ENCODE measurements at regions not wholly inside any gene's neighbourhood (a gene's known extent, or its start where the extent isn't known, plus 50 kb on each side); places are given as distances from the start of the nearest gene placed in this dataset.
A peak's percentile ranks its signal among the peaks of the same experiment; 100 is the strongest.

DNA sequence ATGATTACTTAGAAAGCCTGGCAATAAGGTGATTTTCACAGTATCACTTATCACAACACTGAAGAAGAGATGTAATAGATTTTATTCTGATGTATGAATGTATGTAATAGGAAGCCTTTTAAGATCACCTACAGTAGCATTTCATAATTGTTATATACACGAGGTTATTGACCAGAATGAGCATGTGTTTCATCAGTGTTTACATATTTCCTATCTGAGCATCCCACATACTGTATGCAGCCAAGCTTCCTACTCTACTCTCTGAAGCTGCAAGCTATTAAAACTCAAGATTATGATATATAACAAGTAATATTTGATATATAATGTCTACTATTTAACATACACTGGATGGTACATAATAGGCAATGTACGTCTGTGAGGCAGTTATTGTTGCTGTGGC is 190.9 kb upstream of the S100G start:
- H3K27ac Mint-ChIP-seq, result no peak overlapping the region
- H3K4me1 Mint-ChIP-seq (ENCODE audit: low read depth), result no peaks in the 10 kb centered on the region
- H3K4me3 Mint-ChIP-seq, result no peak overlapping the region
- DNase-seq, result no peak
- no peaks in the 10 kb centered on the region for H3K9me3 Mint-ChIP-seq
- H3K27me3 Mint-ChIP-seq (ENCODE audit: low read depth), result no peaks in the 10 kb centered on the region
- CTCF ChIA-PET, result no interaction called here
- intact Hi-C loops (cut with micrococcal nuclease), result no loop called here
- H3K36me3 Mint-ChIP-seq (ENCODE audit: low read depth), result no peaks in the 10 kb centered on the region

DNA sequence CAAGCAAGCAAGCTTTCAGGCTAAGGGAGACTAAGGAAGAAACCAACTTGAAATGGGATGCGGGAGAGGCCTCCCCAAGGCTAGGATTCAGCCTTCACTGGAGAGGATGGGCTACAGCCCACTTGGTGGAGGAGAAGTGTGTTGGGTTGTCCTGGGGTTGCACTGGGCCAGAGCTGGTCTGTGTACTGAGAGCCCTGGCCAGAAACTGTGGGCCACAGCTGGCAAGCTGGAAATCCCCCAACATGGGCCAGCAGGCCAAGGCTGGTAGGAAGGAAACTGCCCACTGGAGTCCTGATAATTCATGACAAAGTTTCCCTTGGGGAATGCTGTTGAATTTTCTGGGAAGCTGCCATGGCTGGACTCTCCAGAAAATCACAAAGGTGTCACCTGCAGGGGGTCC is 188.0 kb upstream of the S100G start:
- intact Hi-C loops (cut with micrococcal nuclease), result no loop called here
- CTCF ChIA-PET, result interaction anchor here (0.7 kb wide), 1 partner anchor 17 kb away, joined by 3 read pairs; no protein-coding TSS in a partner anchor
- H3K9me3 Mint-ChIP-seq, result no peaks in the 10 kb centered on the region
- H3K4me3 Mint-ChIP-seq, result no peak overlapping the region
- H3K36me3 Mint-ChIP-seq (ENCODE audit: low read depth), result no peaks in the 10 kb centered on the region
- no peak overlapping the region for H3K27ac Mint-ChIP-seq
- no peak for DNase-seq
- H3K4me1 Mint-ChIP-seq (ENCODE audit: low read depth), result no peaks in the 10 kb centered on the region
- no peaks in the 10 kb centered on the region for H3K27me3 Mint-ChIP-seq (ENCODE audit: low read depth)

DNA sequence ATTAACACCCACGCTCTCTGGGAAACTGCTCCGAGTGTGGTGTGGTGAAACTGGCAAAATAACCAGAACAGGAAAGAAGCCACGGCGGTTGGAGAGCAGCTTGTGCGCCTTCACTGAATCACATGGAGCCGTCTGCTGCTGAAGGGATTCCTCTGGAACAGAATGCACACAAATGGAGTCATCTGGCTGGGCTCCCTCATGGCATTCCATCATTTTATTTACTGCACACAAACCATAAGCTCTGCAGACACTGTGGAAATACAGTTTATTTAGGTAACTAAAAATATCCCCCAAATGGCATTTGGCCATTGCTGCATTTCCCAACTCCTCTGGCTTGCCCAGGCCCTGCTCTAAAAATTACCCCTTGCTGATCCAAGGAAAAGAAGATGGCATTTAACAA is 187.0 kb upstream of the S100G start:
- intact Hi-C loops (cut with micrococcal nuclease), result no loop called here
- CTCF ChIA-PET, result no interaction called here
- no peak overlapping the region for H3K4me3 Mint-ChIP-seq
- H3K27ac Mint-ChIP-seq, result no peak overlapping the region
- H3K27me3 Mint-ChIP-seq (ENCODE audit: low read depth), result no peaks in the 10 kb centered on the region
- no peaks in the 10 kb centered on the region for H3K36me3 Mint-ChIP-seq (ENCODE audit: low read depth)
- no peaks in the 10 kb centered on the region for H3K4me1 Mint-ChIP-seq (ENCODE audit: low read depth)
- DNase-seq, result no peak
- H3K9me3 Mint-ChIP-seq, result no peaks in the 10 kb centered on the region

DNA sequence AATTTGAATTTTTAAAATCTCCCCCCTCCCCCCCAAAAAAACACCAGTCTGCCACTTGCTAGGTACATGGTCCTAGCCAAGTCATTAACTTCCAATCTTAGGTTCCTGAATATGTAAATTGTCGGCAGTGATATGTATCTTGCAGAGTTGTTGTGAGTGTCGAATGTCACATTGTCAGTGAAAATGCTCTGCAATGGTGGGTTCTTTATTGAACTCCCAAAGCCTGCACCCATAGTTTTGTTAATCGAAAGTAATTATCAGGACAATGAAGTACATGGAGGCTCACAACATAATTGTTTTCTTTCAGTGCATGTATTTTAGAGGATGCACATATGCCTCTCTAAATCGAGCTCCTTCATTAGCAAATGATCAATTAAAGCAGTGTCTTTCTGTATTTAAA is 185.6 kb upstream of the S100G start:
- CTCF ChIA-PET, result no interaction called here

DNA sequence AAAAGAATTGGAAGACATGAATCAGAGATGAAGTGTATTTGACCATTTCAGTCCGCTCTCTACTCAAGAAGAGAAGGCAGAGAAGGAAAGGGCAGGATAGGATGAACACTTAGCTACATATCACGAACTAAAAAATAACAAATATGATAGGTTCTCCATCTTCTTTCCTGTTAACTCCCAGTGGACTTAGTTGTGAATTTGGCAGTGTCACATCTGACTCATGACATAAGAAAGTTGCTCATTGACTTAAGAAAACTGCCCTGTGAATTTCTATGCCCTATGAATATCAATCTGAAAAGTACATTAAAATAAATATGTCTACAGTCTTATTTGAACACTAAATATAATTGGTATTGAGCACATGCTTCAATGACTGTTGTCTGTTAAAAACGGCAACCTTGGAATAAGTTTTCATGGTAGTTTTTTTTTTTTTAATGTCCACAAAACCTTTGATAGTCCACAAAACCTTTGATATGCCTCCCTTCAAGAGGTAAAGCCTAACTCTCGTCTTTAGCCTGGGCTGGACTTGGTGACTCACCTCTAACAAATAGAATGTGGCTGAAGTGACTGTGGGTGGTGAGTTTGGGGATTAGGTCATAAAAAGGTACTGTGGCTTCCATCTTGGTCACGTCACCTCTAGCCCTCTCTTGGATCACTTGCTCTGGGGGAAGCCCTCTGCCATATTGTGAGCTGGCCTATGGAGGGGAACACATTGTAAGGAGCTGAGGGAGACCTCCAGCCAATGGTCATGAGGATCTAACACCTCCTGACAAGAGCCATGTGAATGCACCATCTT is 184.7 kb upstream of the S100G start:
- no peaks in the 10 kb centered on the region for H3K27me3 Mint-ChIP-seq (ENCODE audit: low read depth)
- H3K4me3 Mint-ChIP-seq, result no peak overlapping the region
- no peaks in the 10 kb centered on the region for H3K4me1 Mint-ChIP-seq (ENCODE audit: low read depth)
- H3K9me3 Mint-ChIP-seq, result no peaks in the 10 kb centered on the region
- no peaks in the 10 kb centered on the region for H3K36me3 Mint-ChIP-seq (ENCODE audit: low read depth)
- no peak for DNase-seq
- intact Hi-C loops (cut with micrococcal nuclease), result no loop called here
- no peak overlapping the region for H3K27ac Mint-ChIP-seq
- CTCF ChIA-PET, result no interaction called here

More for the DNA sequence above, 185.6 kb upstream of the S100G start:
- Mint-ChIP-seq H3K36me3 (ENCODE audit: low read depth) (no peaks in the 10 kb centered on the region), H3K4me1 (ENCODE audit: low read depth) (no peaks in the 10 kb centered on the region), H3K27ac (no peak overlapping the region), H3K4me3 (no peak overlapping the region), H3K9me3 (no peaks in the 10 kb centered on the region), H3K27me3 (ENCODE audit: low read depth) (no peaks in the 10 kb centered on the region)
- DNase-seq, result no peak
- intact Hi-C loops (cut with micrococcal nuclease), result no loop called here

DNA sequence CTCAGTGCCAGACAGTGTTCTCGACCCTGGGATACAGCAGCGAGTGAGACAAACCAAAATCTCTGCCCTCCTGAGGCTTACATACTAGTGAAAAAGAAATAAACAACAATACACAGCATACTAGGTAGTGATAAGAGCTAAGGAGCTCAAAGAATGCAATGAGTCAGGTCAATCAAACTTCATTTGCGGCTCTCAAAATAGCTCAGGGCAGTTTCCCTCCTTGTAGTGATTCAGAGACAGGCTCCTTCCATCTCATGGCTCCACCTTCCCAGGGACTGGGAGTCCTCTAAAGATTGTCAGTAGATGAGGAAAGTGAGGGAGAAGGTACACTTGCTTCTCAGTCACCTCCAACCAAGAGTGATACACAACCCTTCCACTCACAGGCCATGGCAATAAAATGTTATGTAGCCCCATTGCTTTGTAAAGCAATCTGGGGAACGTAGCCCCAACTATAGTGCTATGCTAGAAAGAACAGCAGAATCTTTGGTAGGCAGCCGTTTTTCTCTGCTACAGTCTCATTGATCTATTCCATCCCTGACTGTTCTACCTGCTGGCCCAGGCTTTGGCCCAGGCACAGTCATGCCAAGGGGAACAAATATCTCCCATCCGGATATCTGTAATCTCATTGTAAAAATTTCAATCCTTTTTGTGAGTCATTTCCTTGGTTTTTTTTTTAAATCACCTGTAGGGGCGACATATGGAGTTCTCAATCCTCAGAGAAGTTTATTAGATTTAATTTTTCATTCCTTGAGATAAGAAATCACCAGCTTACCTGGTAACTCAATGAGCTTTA is 183.1 kb upstream of the S100G start:
- no peaks in the 10 kb centered on the region for H3K36me3 Mint-ChIP-seq (ENCODE audit: low read depth)
- no peak overlapping the region for H3K27ac Mint-ChIP-seq
- intact Hi-C loops (cut with micrococcal nuclease), result no loop called here
- no peak for DNase-seq
- no peaks in the 10 kb centered on the region for H3K9me3 Mint-ChIP-seq
- CTCF ChIA-PET, result interaction anchor here (0.6 kb wide), 1 partner anchor 15 kb away, joined by 6 read pairs; no protein-coding TSS in a partner anchor
- no peak overlapping the region for H3K4me3 Mint-ChIP-seq
- peaks cover 5% of the 10 kb centered on the region for H3K4me1 Mint-ChIP-seq (ENCODE audit: low read depth)
- no peaks in the 10 kb centered on the region for H3K27me3 Mint-ChIP-seq (ENCODE audit: low read depth)

DNA sequence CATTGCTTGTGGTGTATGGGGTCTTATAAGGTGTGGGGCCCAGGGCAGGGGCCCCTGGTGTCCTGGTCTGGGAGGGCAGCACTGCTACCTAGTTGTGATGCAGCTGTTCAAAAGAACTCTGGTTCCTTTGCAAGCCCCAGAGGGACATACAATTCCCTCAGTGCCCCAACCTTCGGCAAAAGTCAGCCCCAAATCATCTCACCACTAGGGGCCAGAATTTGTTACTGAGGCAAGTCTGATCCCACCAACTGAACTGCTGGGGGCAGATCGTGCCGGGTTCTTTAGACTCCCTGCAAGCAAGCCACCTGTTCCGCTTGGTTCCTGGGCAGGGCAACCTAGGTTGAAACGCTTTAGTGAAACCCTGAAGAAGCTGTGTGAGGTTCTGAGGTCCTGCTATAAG is 180.1 kb upstream of the S100G start:
- Mint-ChIP-seq H3K36me3 (ENCODE audit: low read depth) (no peaks in the 10 kb centered on the region), H3K27ac (no peak overlapping the region), H3K4me3 (no peak overlapping the region), H3K4me1 (ENCODE audit: low read depth) (peaks cover 11% of the 10 kb centered on the region), H3K27me3 (ENCODE audit: low read depth) (no peaks in the 10 kb centered on the region), H3K9me3 (no peaks in the 10 kb centered on the region)
- intact Hi-C loops (cut with micrococcal nuclease), result no loop called here
- CTCF ChIA-PET, result interaction anchor here (1.3 kb wide), 1 partner anchor 9 kb away, joined by 3 read pairs; no protein-coding TSS in a partner anchor
- no peak for DNase-seq

GRCh38 chrX:16472345-16472744 is 177.6 kb upstream of the S100G start:
- intact Hi-C loops (cut with micrococcal nuclease), result no loop called here
- no peak overlapping the region for H3K4me3 Mint-ChIP-seq
- no peak overlapping the region for H3K27ac Mint-ChIP-seq
- H3K36me3 Mint-ChIP-seq (ENCODE audit: low read depth), result no peaks in the 10 kb centered on the region
- no peak for DNase-seq
- no peaks in the 10 kb centered on the region for H3K9me3 Mint-ChIP-seq
- H3K27me3 Mint-ChIP-seq (ENCODE audit: low read depth), result no peaks in the 10 kb centered on the region
- peaks cover 11% of the 10 kb centered on the region for H3K4me1 Mint-ChIP-seq (ENCODE audit: low read depth)
- CTCF ChIA-PET, result no interaction called here

- Mint-ChIP-seq H3K9me3 (no peaks in the 10 kb centered on the region), H3K36me3 (ENCODE audit: low read depth) (no peaks in the 10 kb centered on the region), H3K27me3 (ENCODE audit: low read depth) (no peaks in the 10 kb centered on the region), H3K27ac (no peak overlapping the region), H3K4me3 (no peak overlapping the region), H3K4me1 (ENCODE audit: low read depth) (peaks cover 19% of the 10 kb centered on the region)
- intact Hi-C loops (cut with micrococcal nuclease), result no loop called here
- DNase-seq, result no peak
- CTCF ChIA-PET, result interaction anchor here (0.6 kb wide), 1 partner anchor 228 kb away, joined by 3 read pairs; no protein-coding TSS in a partner anchor
Observed at GRCh38 chrX:16474511-16474910, 175.4 kb upstream of the S100G start.

GRCh38 chrX:16476009-16476408 is 173.9 kb upstream of the S100G start:
- Mint-ChIP-seq H3K27me3 (ENCODE audit: low read depth) (no peaks in the 10 kb centered on the region), H3K36me3 (ENCODE audit: low read depth) (no peaks in the 10 kb centered on the region), H3K4me1 (ENCODE audit: low read depth) (peaks cover 24% of the 10 kb centered on the region), H3K4me3 (no peak overlapping the region), H3K27ac (no peak overlapping the region), H3K9me3 (no peaks in the 10 kb centered on the region)
- DNase-seq, result no peak
- CTCF ChIA-PET, result no interaction called here
- intact Hi-C loops (cut with micrococcal nuclease), result no loop called here

DNA sequence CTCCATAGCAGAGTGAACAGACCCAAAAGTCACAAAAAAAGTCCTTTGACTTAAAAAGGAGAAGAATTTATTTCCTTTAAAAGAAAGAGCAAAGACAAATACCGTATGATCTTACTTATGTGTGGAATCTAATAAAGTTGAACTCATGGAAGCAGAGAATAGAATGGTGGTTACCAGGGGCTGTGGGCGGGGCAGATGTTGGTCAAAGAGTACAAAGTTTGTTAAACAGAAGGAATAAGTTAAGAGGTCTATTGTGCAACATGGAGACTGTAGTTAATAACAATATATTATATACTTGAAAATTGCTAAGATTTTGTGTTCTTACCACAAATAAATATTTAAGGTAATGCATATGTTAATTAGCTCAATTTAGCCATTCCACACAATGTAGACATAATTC is 173.3 kb upstream of the S100G start:
- intact Hi-C loops (cut with micrococcal nuclease), result no loop called here
- Mint-ChIP-seq H3K27ac (no peak overlapping the region), H3K4me3 (no peak overlapping the region)

DNA sequence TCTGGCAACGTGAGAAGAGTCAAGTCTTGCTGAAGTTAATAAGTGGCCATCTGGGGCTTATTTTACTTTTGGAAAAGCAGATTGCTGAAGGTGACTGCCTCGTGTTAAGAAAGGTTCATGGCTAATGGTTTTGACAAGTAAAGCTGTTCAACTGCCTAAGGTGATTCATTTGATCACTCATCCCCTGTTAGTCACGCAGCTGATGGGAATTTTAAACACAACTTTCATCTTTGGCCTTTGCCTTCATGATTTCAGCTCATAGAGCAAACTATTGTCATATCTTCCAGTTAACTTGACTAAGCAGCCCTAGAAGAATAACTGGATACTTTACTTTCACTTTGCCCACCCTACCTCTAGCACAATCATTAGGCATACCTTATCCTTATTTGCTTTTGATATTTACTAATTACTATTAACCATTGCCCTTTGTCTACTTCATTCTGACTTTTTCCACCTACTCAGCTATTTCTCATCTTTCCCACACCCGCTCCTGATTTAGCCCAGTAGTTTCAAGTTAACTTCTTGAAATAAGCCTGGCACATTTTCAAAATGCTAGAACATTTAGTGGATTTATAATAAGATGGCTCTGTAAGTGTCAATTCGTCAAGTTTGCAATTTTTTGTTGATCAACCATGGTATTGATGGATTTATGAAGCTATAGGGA is 170.6 kb upstream of the S100G start:
- no peaks in the 10 kb centered on the region for H3K27me3 Mint-ChIP-seq (ENCODE audit: low read depth)
- no peak overlapping the region for H3K27ac Mint-ChIP-seq
- CTCF ChIA-PET, result interaction anchor here (0.9 to 2.2 kb wide), 2 partner anchors 43 to 48 kb away, joined by 3 to 5 read pairs; no protein-coding TSS in a partner anchor
- intact Hi-C loops (cut with micrococcal nuclease), result no loop called here
- peaks cover 27% of the 10 kb centered on the region for H3K4me1 Mint-ChIP-seq (ENCODE audit: low read depth)
- no peaks in the 10 kb centered on the region for H3K36me3 Mint-ChIP-seq (ENCODE audit: low read depth)
- no peaks in the 10 kb centered on the region for H3K9me3 Mint-ChIP-seq
- H3K4me3 Mint-ChIP-seq, result no peak overlapping the region
- peak; percentile 5 for DNase-seq

More for the DNA sequence above, 173.3 kb upstream of the S100G start:
- no peaks in the 10 kb centered on the region for H3K9me3 Mint-ChIP-seq
- H3K36me3 Mint-ChIP-seq (ENCODE audit: low read depth), result no peaks in the 10 kb centered on the region
- DNase-seq, result no peak
- H3K27me3 Mint-ChIP-seq (ENCODE audit: low read depth), result no peaks in the 10 kb centered on the region
- H3K4me1 Mint-ChIP-seq (ENCODE audit: low read depth), result peaks cover 21% of the 10 kb centered on the region
- CTCF ChIA-PET, result no interaction called here

Data from activated naive CD4-positive, alpha-beta T cell treated with anti-CD3 and anti-CD28 coated beads for 36 hours (primary cell).